COR-L47 (cell line): ENCODE measurements at regions not wholly inside any gene's neighbourhood (a gene's known extent, or its start where the extent isn't known, plus 50 kb on each side); places are given as distances from the start of the nearest gene placed in this dataset.

Source experiments
- DNase-seq: peaks from one replicate; lab custom pipeline; 2025; lab: John Stamatoyannopoulos, UW

GRCh38 chr5:2036885-2037284 is 154.2 kb upstream of the IRX4 start:
- no peak for DNase-seq

- DNase-seq: no peak
These were observed 149.7 kb upstream of the IRX4 start for GRCh38 chr5:2032432-2032831.

GRCh38 chr5:2031581-2031980 is 148.9 kb upstream of the IRX4 start:
- no peak for DNase-seq

GRCh38 chr5:2030131-2030530 is 147.4 kb upstream of the IRX4 start:
- DNase-seq: no peak

- no peak for DNase-seq
These were observed 146.5 kb upstream of the IRX4 start for GRCh38 chr5:2029206-2029605.

GRCh38 chr5:2027790-2028189 is 145.1 kb upstream of the IRX4 start:
- DNase-seq: no peak

GRCh38 chr5:2024986-2025721 is 142.4 kb upstream of the IRX4 start:
- no peak for DNase-seq

- DNase-seq: no peak
These were observed 140.5 kb upstream of the IRX4 start for GRCh38 chr5:2023196-2023595.

GRCh38 chr5:2022436-2022835 is 139.7 kb upstream of the IRX4 start:
- no peak for DNase-seq

- DNase-seq: no peak
These were observed 138.9 kb upstream of the IRX4 start for GRCh38 chr5:2021484-2022176.

- no peak for DNase-seq
These were observed 138.0 kb upstream of the IRX4 start for GRCh38 chr5:2020730-2021129.

- DNase-seq: no peak
These were observed 137.0 kb upstream of the IRX4 start for GRCh38 chr5:2019716-2020115.

- no peak for DNase-seq
These were observed 135.6 kb upstream of the IRX4 start for GRCh38 chr5:2018390-2018724.

- no peak for DNase-seq
These were observed 135.0 kb upstream of the IRX4 start for GRCh38 chr5:2017540-2018389.

- no peak for DNase-seq
These were observed 133.2 kb upstream of the IRX4 start for GRCh38 chr5:2015961-2016360.

GRCh38 chr5:2015124-2015848 is 132.6 kb upstream of the IRX4 start:
- no peak for DNase-seq

GRCh38 chr5:2014058-2014610 is 131.4 kb upstream of the IRX4 start:
- DNase-seq: no peak

GRCh38 chr5:2013301-2014057 is 130.8 kb upstream of the IRX4 start:
- DNase-seq: no peak

GRCh38 chr5:2012885-2013284 is 130.2 kb upstream of the IRX4 start:
- DNase-seq: no peak

GRCh38 chr5:2011481-2012411 is 129.0 kb upstream of the IRX4 start:
- DNase-seq: no peak
